CD4-positive, alpha-beta T cell (primary cell): ENCODE measurements at regions not wholly inside any gene's neighbourhood (a gene's known extent, or its start where the extent isn't known, plus 50 kb on each side); places are given as distances from the start of the nearest gene placed in this dataset.

Experiments
- ATAC-seq: fragments of 200-7000 bp; cut with Tn5 transposase; one replicate; pipeline ENCODE4 v1.10.0; 2022; ENCODE audit warnings: mild to moderate bottlenecking; ENCODE audit not compliant: poor library complexity
- CTCF ChIA-PET: fragments of 350-600 bp; sonication (Branson Sonifier 250); formaldehyde crosslinking; loops from one replicate; lab custom pipeline; 2021; ENCODE audit warnings: antibody characterized with exemption, inconsistent platforms; lab: Charles Lee
- POLR2A ChIA-PET: fragments of 350-600 bp; sonication (Branson Sonifier 250); formaldehyde crosslinking; loops from one replicate; lab custom pipeline; 2021; ENCODE audit warnings: antibody characterized with exemption, inconsistent platforms; lab: Charles Lee
- DNase-seq, 14 experiments: peaks; one replicate each; pipeline ENCODE4 v3.0.0-alpha.2; 2013 to 2020; ENCODE audit warnings: mixed read lengths in 2 of 14
- H3K27ac ChIP-seq, 2 donors: one replicate each; pipeline versions ENCODE4 v1.5.1 to v1.7.0; 2013; ENCODE audit warnings: low read length in 2 of 2, low read depth in 1 of 2, mild to moderate bottlenecking in 1 of 2
- H3K27me3 ChIP-seq, 2 experiments: 1 replicate in 1 of 2; 2 replicates in 1 of 2; pipeline versions ENCODE4 v1.6.1 to v1.7.0; 2013; ENCODE audit warnings: low read length in 2 of 2, control low read depth in 1 of 2, mild to moderate bottlenecking in 1 of 2, moderate library complexity in 1 of 2; ENCODE audit not compliant: insufficient read depth in 2 of 2, control insufficient read depth in 1 of 2
- H3K36me3 ChIP-seq: one replicate; pipeline ENCODE4 v1.6.1; 2013; ENCODE audit warnings: low read length, control low read depth; ENCODE audit not compliant: insufficient read depth
- H3K4me1 ChIP-seq: one replicate; pipeline ENCODE4 v1.6.1; 2013; ENCODE audit warnings: low read length, control low read depth; ENCODE audit not compliant: insufficient read depth
- H3K4me3 ChIP-seq: one replicate; pipeline ENCODE4 v1.5.1; 2013; ENCODE audit warnings: mild to moderate bottlenecking, low read length, moderate library complexity
- H3K9me3 ChIP-seq, 2 experiments: 1 replicate in 1 of 2; 2 replicates in 1 of 2; pipeline versions ENCODE4 v1.6.1 to v1.7.0; 2013; ENCODE audit warnings: low read length in 2 of 2, mild to moderate bottlenecking in 2 of 2, control low read depth in 1 of 2, moderate library complexity in 1 of 2; ENCODE audit not compliant: control insufficient read depth in 1 of 2, insufficient read depth in 1 of 2
- H3K27ac Mint-ChIP-seq: one replicate; pipeline ENCODE4 v1.8.0; 2020; ENCODE audit warnings: mixed read lengths
- H3K27me3 Mint-ChIP-seq: one replicate; pipeline ENCODE4 v1.8.0; 2021; ENCODE audit warnings: mixed read lengths
- H3K36me3 Mint-ChIP-seq: one replicate; pipeline ENCODE4 v1.8.0; 2021; ENCODE audit warnings: low read depth, mixed read lengths
- H3K4me1 Mint-ChIP-seq: one replicate; pipeline ENCODE4 v1.8.0; 2021; ENCODE audit warnings: low read depth, mixed read lengths
- H3K4me3 Mint-ChIP-seq: one replicate; pipeline ENCODE4 v1.8.0; 2020; ENCODE audit warnings: mild to moderate bottlenecking, mixed read lengths
- H3K9me3 Mint-ChIP-seq: one replicate; pipeline ENCODE4 v1.8.0; 2020; ENCODE audit warnings: mixed read lengths
- CTCF ChIP-seq: fragments of 200-600 bp; IDR thresholded peaks from one replicate; pipeline ENCODE4 v1.8.0; 2022; ENCODE audit warnings: antibody characterized with exemption, mild to moderate bottlenecking
- intact Hi-C, 2 experiments: fragments of 100-400 bp; cut with DNase I in 1 of 2; cut with micrococcal nuclease in 1 of 2; formaldehyde crosslinking; loops; one replicate each; pipeline versions ENCODE4 v1.15.1 to v1.9.0; 2023 to 2025; cut with DNase I, micrococcal nuclease

GRCh38 chr5:143705381-143705780, 106.6 kb upstream of the HMHB1 start:
- no peak overlapping the region for H3K27ac Mint-ChIP-seq
- no peak overlapping the region for H3K4me3 Mint-ChIP-seq
- intact Hi-C loops = no loop called here
- no peaks in the 10 kb centered on the region for H3K4me1 Mint-ChIP-seq
- DNase-seq (no peak), ATAC-seq (no peak)
- Histone ChIP-seq H3K36me3 (no peaks in the 10 kb centered on the region), H3K27me3 (no peaks in the 10 kb centered on the region), H3K27ac (no peak overlapping the region), H3K4me3 (no peak overlapping the region), H3K4me1 (no peaks in the 10 kb centered on the region), H3K9me3 (no peaks in the 10 kb centered on the region)
- H3K9me3 Mint-ChIP-seq = no peaks in the 10 kb centered on the region
- ChIA-PET POLR2A (no interaction called here), CTCF (no interaction called here)
- no peak for TF ChIP-seq CTCF
- peaks cover 4% of the 10 kb centered on the region for H3K27me3 Mint-ChIP-seq
- no peaks in the 10 kb centered on the region for H3K36me3 Mint-ChIP-seq

- H3K27ac ChIP-seq = no peak overlapping the region
- Mint-ChIP-seq H3K9me3 (no peaks in the 10 kb centered on the region), H3K27me3 (peaks cover 4% of the 10 kb centered on the region), H3K4me1 (no peaks in the 10 kb centered on the region), H3K4me3 (no peak overlapping the region), H3K36me3 (no peaks in the 10 kb centered on the region), H3K27ac (no peak overlapping the region)
- intact Hi-C loops = no loop called here
- H3K36me3 ChIP-seq = no peaks in the 10 kb centered on the region
- no peaks in the 10 kb centered on the region for H3K27me3 ChIP-seq
- H3K4me3 ChIP-seq = no peak overlapping the region
- no peak for ATAC-seq
- DNase-seq = no peak
- H3K4me1 ChIP-seq = no peaks in the 10 kb centered on the region
- ChIA-PET CTCF (no interaction called here), POLR2A (no interaction called here)
- H3K9me3 ChIP-seq = no peaks in the 10 kb centered on the region
- TF ChIP-seq CTCF = no peak
These were observed 108.3 kb upstream of the HMHB1 start for GRCh38 chr5:143703659-143704058.

- CTCF ChIA-PET = no interaction called here
- intact Hi-C loops = no loop called here
These were observed 110.5 kb upstream of the HMHB1 start for GRCh38 chr5:143701493-143701892.

More at GRCh38 chr5:143701493-143701892, 110.5 kb upstream of the HMHB1 start:
- Histone ChIP-seq H3K4me1 (no peaks in the 10 kb centered on the region), H3K27me3 (no peaks in the 10 kb centered on the region), H3K4me3 (no peak overlapping the region), H3K36me3 (no peaks in the 10 kb centered on the region), H3K9me3 (no peaks in the 10 kb centered on the region), H3K27ac (no peak overlapping the region)
- TF ChIP-seq CTCF = no peak
- Mint-ChIP-seq H3K4me1 (no peaks in the 10 kb centered on the region), H3K36me3 (no peaks in the 10 kb centered on the region), H3K27ac (no peak overlapping the region), H3K9me3 (no peaks in the 10 kb centered on the region), H3K27me3 (peaks cover 3% of the 10 kb centered on the region), H3K4me3 (no peak overlapping the region)
- POLR2A ChIA-PET = no interaction called here
- DNase-seq = no peak
- no peak for ATAC-seq
